Neural crest cell (in vitro differentiated cells): ENCODE measurements at regions not wholly inside any gene's neighbourhood (a gene's known extent, or its start where the extent isn't known, plus 50 kb on each side); places are given as distances from the start of the nearest gene placed in this dataset.

Experiments used
- DNase-seq: peaks from one replicate; pipeline ENCODE4 v3.0.0; 2021; ENCODE audit warnings: low read depth, mixed read lengths, low spot score
- H3K27ac Mint-ChIP-seq: one replicate; pipeline ENCODE4 v1.8.0; 2021; ENCODE audit warnings: mild to moderate bottlenecking, mixed read lengths; ENCODE audit not compliant: unreplicated experiment
- H3K27me3 Mint-ChIP-seq: 2 replicates; pipeline ENCODE4 v1.8.0; 2021; ENCODE audit warnings: low read depth, mild to moderate bottlenecking, mixed read lengths
- H3K36me3 Mint-ChIP-seq: 2 replicates; pipeline ENCODE4 v1.8.0; 2021; ENCODE audit warnings: low read depth, mild to moderate bottlenecking, mixed read lengths
- H3K4me1 Mint-ChIP-seq: 2 replicates; pipeline ENCODE4 v1.8.0; 2021; ENCODE audit warnings: mixed read lengths
- H3K4me3 Mint-ChIP-seq: one replicate; pipeline ENCODE4 v1.8.0; 2021; ENCODE audit warnings: mild to moderate bottlenecking, mixed read lengths
- H3K9me3 Mint-ChIP-seq: 2 replicates; pipeline ENCODE4 v1.8.0; 2021; ENCODE audit warnings: mixed read lengths
- TF ChIP-seq, protein P1 (sequence below): fragments of 200-600 bp; sonication (generic); conservative IDR thresholded peaks from 2 replicates; pipeline ENCODE4 v1.5.0; 2021; ENCODE audit warnings: antibody characterized with exemption, mild to moderate bottlenecking

- peaks cover 15% of the 10 kb centered on the region for H3K27me3 Mint-ChIP-seq
Observed at GRCh38 chr20:63093966-63094766, 87.4 kb upstream of the BHLHE23 start.

GRCh38 chr20:63092660-63093215 lies 86.0 kb upstream of the BHLHE23 start:
- TF ChIP-seq, protein P1, sequence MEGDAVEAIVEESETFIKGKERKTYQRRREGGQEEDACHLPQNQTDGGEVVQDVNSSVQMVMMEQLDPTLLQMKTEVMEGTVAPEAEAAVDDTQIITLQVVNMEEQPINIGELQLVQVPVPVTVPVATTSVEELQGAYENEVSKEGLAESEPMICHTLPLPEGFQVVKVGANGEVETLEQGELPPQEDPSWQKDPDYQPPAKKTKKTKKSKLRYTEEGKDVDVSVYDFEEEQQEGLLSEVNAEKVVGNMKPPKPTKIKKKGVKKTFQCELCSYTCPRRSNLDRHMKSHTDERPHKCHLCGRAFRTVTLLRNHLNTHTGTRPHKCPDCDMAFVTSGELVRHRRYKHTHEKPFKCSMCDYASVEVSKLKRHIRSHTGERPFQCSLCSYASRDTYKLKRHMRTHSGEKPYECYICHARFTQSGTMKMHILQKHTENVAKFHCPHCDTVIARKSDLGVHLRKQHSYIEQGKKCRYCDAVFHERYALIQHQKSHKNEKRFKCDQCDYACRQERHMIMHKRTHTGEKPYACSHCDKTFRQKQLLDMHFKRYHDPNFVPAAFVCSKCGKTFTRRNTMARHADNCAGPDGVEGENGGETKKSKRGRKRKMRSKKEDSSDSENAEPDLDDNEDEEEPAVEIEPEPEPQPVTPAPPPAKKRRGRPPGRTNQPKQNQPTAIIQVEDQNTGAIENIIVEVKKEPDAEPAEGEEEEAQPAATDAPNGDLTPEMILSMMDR, result no peak
- Mint-ChIP-seq H3K9me3 (no peaks in the 10 kb centered on the region), H3K36me3 (no peaks in the 10 kb centered on the region), H3K27ac (no peak overlapping the region), H3K27me3 (peaks cover 18% of the 10 kb centered on the region), H3K4me3 (no peak overlapping the region), H3K4me1 (no peaks in the 10 kb centered on the region)
- no peak for DNase-seq

More at GRCh38 chr20:63093966-63094766, 87.4 kb upstream of the BHLHE23 start:
- Mint-ChIP-seq H3K4me3 (no peak overlapping the region), H3K4me1 (no peaks in the 10 kb centered on the region), H3K36me3 (no peaks in the 10 kb centered on the region), H3K9me3 (no peaks in the 10 kb centered on the region), H3K27ac (no peak overlapping the region)
- TF ChIP-seq, protein P1, result no peak
- no peak for DNase-seq

GRCh38 chr20:63091901-63092659 lies 85.3 kb upstream of the BHLHE23 start:
- DNase-seq, result no peak

DNA sequence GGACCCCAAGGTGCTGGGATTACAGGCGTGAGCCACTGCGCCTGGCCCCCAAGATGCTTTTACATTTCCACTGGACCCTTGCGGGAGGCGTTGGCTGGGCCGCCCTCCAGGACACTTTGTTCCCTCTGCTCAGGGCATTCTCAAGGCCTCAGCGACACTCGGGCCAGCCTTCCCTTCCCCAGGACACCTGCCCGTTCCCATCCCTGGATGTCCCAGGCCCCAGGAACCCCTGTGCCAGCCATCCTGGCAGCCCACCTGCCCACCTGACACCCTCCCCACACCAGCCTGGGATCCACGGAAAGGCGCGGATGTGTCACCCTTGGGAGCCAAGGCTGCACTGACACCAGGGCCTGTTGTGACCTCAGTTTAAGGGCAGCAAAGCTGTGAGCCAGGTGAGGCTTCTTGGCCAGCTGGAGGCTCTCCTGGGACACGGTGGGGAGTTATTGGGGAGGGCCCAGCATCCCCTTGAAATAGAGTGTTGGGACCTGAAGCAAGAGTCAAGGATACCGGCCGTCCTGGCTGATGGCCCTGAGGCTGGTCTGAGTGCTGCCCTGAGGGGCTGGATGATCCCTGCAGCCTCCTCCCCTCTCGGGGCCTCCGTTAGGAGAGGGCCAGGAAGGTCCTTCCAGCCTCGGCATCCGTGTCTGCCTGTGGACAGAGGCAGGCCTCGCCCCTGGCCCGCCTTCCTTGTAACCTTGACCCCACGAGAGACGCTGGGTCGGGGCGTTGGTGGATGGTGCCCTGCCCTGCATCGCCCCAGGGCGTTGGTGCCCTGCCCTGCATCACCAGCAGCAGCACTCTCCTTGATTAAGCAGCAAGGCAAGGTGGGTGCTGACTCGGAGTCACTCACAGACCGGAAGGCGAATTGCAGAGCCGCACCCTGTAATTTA lies 84.2 kb upstream of the BHLHE23 start:
- H3K27me3 Mint-ChIP-seq, result peaks cover 25% of the 10 kb centered on the region
- TF ChIP-seq, protein P1, result no peak
- no peaks in the 10 kb centered on the region for H3K4me1 Mint-ChIP-seq
- H3K9me3 Mint-ChIP-seq, result no peaks in the 10 kb centered on the region
- no peaks in the 10 kb centered on the region for H3K36me3 Mint-ChIP-seq
- H3K27ac Mint-ChIP-seq, result no peak overlapping the region
- H3K4me3 Mint-ChIP-seq, result no peak overlapping the region
- DNase-seq, result no peak

More at GRCh38 chr20:63091901-63092659, 85.3 kb upstream of the BHLHE23 start:
- H3K27me3 Mint-ChIP-seq, result peaks cover 22% of the 10 kb centered on the region
- TF ChIP-seq, protein P1, result no peak
- no peak overlapping the region for H3K4me3 Mint-ChIP-seq
- no peaks in the 10 kb centered on the region for H3K4me1 Mint-ChIP-seq
- H3K27ac Mint-ChIP-seq, result no peak overlapping the region
- no peaks in the 10 kb centered on the region for H3K9me3 Mint-ChIP-seq
- no peaks in the 10 kb centered on the region for H3K36me3 Mint-ChIP-seq

DNA sequence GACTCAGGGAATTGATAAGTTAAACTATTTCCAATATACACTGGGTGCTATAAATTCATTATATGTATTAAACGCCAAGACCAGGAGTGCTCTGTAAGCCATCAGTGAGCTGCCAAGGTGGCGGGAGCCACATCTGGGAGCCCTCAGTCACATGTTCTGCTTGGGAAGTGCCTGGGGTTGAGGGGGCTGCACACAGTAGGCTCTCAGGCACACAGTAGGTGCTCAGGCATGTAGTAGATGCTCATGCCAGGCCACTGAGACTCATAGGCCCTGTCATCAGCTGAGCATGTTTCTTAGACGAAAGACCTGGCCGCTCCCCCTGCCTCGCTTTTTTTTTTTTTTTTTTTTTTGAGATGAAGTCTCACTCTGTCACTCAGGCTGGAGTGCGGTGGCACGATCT lies 83.3 kb upstream of the BHLHE23 start:
- H3K4me1 Mint-ChIP-seq, result no peaks in the 10 kb centered on the region
- no peak overlapping the region for H3K4me3 Mint-ChIP-seq
- peaks cover 27% of the 10 kb centered on the region for H3K27me3 Mint-ChIP-seq
- H3K27ac Mint-ChIP-seq, result no peak overlapping the region
- no peaks in the 10 kb centered on the region for H3K36me3 Mint-ChIP-seq
- no peaks in the 10 kb centered on the region for H3K9me3 Mint-ChIP-seq
- DNase-seq, result no peak
- TF ChIP-seq, protein P1, result no peak
